Heart left ventricle (tissue), 13 donors: ENCODE measurements at regions not wholly inside any gene's neighbourhood (a gene's known extent, or its start where the extent isn't known, plus 50 kb on each side); places are given as distances from the start of the nearest gene placed in this dataset.

ENCODE experiments used
- CTCF ChIP-seq, 12 donors: fragments of 200-600 bp; sonication (generic) in 4 of 12; IDR thresholded peaks; one replicate each; pipeline versions ENCODE4 v1.5.0 to v1.8.0; 2018 to 2022; ENCODE audit warnings: antibody characterized with exemption in 12 of 12, mild to moderate bottlenecking in 5 of 12
- POLR2A ChIP-seq, 2 donors: fragments of 450-650 bp; IDR thresholded peaks; one replicate each; pipeline ENCODE4 v1.6.1; 2017; ENCODE audit warnings: antibody characterized with exemption in 2 of 2, mild to moderate bottlenecking in 2 of 2, moderate library complexity in 2 of 2
- donor health status: ischemic (EF 13 %, LVEDD 7.1; RV severe dilation, severe dysfunction).
- donor health status: DM: no; HTN: yes; CAD: no.
- donor health status: DM: no; HTN: no; CAD: no.
- donor health status: ischemic (EF 25% LVEDD 6.9; RV normal size, moderate dysfunction).
- donor health status: ischemic (EF 25% LVEDD 5.7; RV mildly dilated, moderate dysfunction).
- donor health status: ischemic (EF 35%, LVEDD 5.7; RV mildly dilated, moderate dysfunction).
- donor health status: nonischemic (EF 11% LVEDD 7.7; RV severe dilation, severe dysfunction).
- donor health status: DM: yes; HTN: yes; CAD: no.
- donor health status: PGD.
- donor health status: ischemic (EF 29% LVEDD 5.4; RV normal size, mild dysfunction).
- donor health status: nonischemic (EF 23%, LVEDD 6.1; RV moderate dilation, normal function).

GRCh38 chr11:127674754-127675153, 674.2 kb upstream of the KIRREL3 start:
- TF ChIP-seq CTCF (IDR thresholded peaks at IDR 0.05) (no peak), POLR2A (IDR thresholded peaks at IDR 0.05) (no peak)
